Lung (tissue), 11 donors: ENCODE measurements at regions not wholly inside any gene's neighbourhood (a gene's known extent, or its start where the extent isn't known, plus 50 kb on each side); places are given as distances from the start of the nearest gene placed in this dataset.

Source experiments
- ATAC-seq: fragments of 200-7000 bp; cut with Tn5 transposase; one replicate; pipeline ENCODE4 v1.9.1; 2020; ENCODE audit warnings: moderate number of reproducible peaks; ENCODE audit not compliant: insufficient read depth, low FRiP score
- DNase-seq, 3 donors: peaks; one replicate each; pipeline ENCODE4 v3.0.0-alpha.2; 2013 to 2017
- H3K27ac ChIP-seq, 2 donors: one replicate each; pipeline ENCODE4 v1.5.1; 2013; ENCODE audit warnings: mild to moderate bottlenecking in 2 of 2, moderate library complexity in 2 of 2, control low read depth in 1 of 2, inconsistent platforms in 1 of 2, low read depth in 1 of 2, low read length in 1 of 2
- H3K27me3 ChIP-seq, 3 donors: one replicate each; pipeline ENCODE4 v1.5.1; 2013; ENCODE audit warnings: low read length in 2 of 3; ENCODE audit not compliant: control insufficient read depth in 3 of 3, insufficient read depth in 3 of 3
- H3K36me3 ChIP-seq, 4 donors: one replicate each; pipeline ENCODE4 v1.5.1; 2013; ENCODE audit warnings: low read length in 4 of 4, mild to moderate bottlenecking in 1 of 4, moderate library complexity in 1 of 4; ENCODE audit not compliant: control insufficient read depth in 4 of 4, insufficient read depth in 4 of 4
- H3K4me1 ChIP-seq, 5 donors: one replicate each; pipeline ENCODE4 v1.5.1; 2013; ENCODE audit warnings: low read length in 5 of 5, mild to moderate bottlenecking in 2 of 5, moderate library complexity in 1 of 5; ENCODE audit not compliant: control insufficient read depth in 5 of 5, insufficient read depth in 5 of 5
- H3K4me3 ChIP-seq: one replicate; pipeline ENCODE4 v1.5.1; 2013; ENCODE audit warnings: mild to moderate bottlenecking, control low read depth, moderate library complexity
- H3K9ac ChIP-seq, 2 donors: one replicate each; pipeline ENCODE4 v1.5.1; 2013; ENCODE audit warnings: low read length in 2 of 2, control low read depth in 1 of 2; ENCODE audit not compliant: insufficient read depth in 1 of 2
- H3K9me3 ChIP-seq, 4 donors: one replicate each; pipeline ENCODE4 v1.5.1; 2013; ENCODE audit warnings: low read length in 3 of 4, mild to moderate bottlenecking in 1 of 4, moderate library complexity in 1 of 4; ENCODE audit not compliant: control insufficient read depth in 4 of 4, insufficient read depth in 3 of 4
- WGBS, 2 donors: extraction: QIAGEN DNeasy Blood & Tissue Kit; methylation state at CpG; one replicate each; pipeline ENCODE4 v1.1.7; 2013; 5-methylcytosine and 5-hydroxymethylcytosine counted together
- TF ChIP-seq, protein P1 (sequence below): IDR thresholded peaks from 2 replicates; pipeline ENCODE4 v1.5.1; 2012; ENCODE audit warnings: mild to moderate bottlenecking; ENCODE audit errors: control extremely low read depth, extremely low read depth
- donor health status: control.
- donor health status: control.
- donor health status: Bipolar disorder and iron deficiency.
- donor health status: healthy.
- donor health status: DM: yes; HTN: yes; CAD: no.

DNA sequence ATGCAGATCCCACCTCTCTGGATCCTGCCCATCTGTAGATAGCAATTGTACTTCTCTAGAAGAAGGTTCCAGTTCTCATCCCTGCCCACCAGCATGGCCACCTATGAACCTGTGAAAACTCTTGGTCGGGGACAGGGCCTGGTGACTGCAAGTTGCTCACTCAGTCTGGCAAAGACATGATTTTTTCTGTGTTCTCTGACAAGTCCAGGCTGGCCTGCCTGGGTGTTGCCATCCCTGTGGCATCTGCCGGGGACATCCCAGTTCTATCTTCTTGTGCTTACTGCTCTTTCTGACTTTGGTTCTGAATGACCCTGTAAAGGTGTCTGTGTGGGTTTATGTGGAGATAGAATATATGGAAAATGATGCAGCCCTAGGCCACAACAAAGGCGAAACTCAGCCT lies 545.8 kb downstream of the INSC start:
- Histone ChIP-seq H3K4me3 (no peak overlapping the region), H3K9me3 (no peaks in the 10 kb centered on the region), H3K9ac (no peak overlapping the region), H3K27ac (no peak overlapping the region), H3K36me3 (no peaks in the 10 kb centered on the region), H3K4me1 (peaks cover 0 to 9% (median 0%) of the 10 kb centered on the region in 5 donors), H3K27me3 (no peaks in the 10 kb centered on the region)
- WGBS, 2 donors, result 93% methylated on average over 3 of the region's 3 CpGs
- TF ChIP-seq, protein P1, sequence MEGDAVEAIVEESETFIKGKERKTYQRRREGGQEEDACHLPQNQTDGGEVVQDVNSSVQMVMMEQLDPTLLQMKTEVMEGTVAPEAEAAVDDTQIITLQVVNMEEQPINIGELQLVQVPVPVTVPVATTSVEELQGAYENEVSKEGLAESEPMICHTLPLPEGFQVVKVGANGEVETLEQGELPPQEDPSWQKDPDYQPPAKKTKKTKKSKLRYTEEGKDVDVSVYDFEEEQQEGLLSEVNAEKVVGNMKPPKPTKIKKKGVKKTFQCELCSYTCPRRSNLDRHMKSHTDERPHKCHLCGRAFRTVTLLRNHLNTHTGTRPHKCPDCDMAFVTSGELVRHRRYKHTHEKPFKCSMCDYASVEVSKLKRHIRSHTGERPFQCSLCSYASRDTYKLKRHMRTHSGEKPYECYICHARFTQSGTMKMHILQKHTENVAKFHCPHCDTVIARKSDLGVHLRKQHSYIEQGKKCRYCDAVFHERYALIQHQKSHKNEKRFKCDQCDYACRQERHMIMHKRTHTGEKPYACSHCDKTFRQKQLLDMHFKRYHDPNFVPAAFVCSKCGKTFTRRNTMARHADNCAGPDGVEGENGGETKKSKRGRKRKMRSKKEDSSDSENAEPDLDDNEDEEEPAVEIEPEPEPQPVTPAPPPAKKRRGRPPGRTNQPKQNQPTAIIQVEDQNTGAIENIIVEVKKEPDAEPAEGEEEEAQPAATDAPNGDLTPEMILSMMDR, result no peak
- ATAC-seq (no peak), DNase-seq (no peak)

DNA sequence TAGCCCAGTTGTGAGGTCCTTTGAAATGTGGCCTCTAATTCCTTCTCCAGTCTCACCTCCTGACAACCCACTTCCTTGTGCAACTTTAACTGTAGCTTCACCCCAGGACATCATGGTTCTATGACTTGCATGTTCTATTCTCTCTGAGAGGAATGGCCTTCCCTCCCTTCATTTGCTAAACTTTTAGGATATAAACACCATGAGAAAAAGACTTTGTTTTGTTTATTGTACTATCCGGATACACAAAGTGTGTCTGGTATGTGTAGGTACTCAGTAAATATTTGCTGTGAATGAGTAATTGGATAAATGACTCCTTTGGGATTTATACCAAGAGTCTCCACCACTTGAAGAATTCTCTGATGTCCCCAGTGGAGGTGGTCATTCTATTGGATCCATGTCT lies 547.6 kb downstream of the INSC start:
- Histone ChIP-seq H3K27ac (no peak overlapping the region), H3K4me1 (peaks cover 0 to 9% (median 0%) of the 10 kb centered on the region in 5 donors), H3K9me3 (peaks cover 0 to 4% (median 1%) of the 10 kb centered on the region in 4 donors), H3K9ac (no peak overlapping the region), H3K36me3 (no peaks in the 10 kb centered on the region), H3K4me3 (no peak overlapping the region), H3K27me3 (no peaks in the 10 kb centered on the region)
- no peak for DNase-seq
- ATAC-seq, result no peak
- TF ChIP-seq, protein P1, result no peak
- 61 to 86% methylated on average over 1 of the region's 1 CpG for WGBS, 2 donors

DNA sequence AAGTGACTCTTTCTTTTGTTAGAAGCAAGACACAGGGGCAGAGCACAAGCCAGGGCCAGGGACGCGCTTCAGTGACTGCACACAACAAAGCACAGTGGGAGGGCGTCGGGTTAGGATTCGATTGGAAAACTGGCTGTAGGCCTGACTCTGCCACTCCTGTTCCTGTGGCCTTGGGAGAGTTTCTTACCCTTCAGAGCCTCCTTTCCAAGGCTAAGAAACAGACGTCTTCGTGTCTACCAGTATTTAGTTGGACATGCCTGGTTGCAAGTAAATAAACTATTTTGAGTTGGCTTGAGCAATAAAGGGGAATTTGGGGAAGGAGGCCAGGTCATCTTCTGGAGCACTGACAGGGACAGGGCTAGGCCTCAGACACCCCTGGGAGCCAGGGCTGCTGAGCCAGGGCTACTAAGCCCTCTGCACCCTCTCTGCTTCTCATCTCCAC lies 549.1 kb downstream of the INSC start:
- H3K27ac ChIP-seq, result no peak overlapping the region
- TF ChIP-seq, protein P1, result no peak
- DNase-seq (peak; percentile 16 to 33 (median 25)), ATAC-seq (no peak)
- H3K9me3 ChIP-seq, result peaks cover 0 to 5% (median 2%) of the 10 kb centered on the region in 4 donors
- no peak overlapping the region for H3K4me3 ChIP-seq
- H3K4me1 ChIP-seq, result peaks cover 0 to 9% (median 0%) of the 10 kb centered on the region in 5 donors
- H3K36me3 ChIP-seq, result no peaks in the 10 kb centered on the region
- no peak overlapping the region for H3K9ac ChIP-seq
- WGBS, 2 donors, result 59 to 82% methylated on average over 7 of the region's 7 CpGs
- H3K27me3 ChIP-seq, result no peaks in the 10 kb centered on the region

DNA sequence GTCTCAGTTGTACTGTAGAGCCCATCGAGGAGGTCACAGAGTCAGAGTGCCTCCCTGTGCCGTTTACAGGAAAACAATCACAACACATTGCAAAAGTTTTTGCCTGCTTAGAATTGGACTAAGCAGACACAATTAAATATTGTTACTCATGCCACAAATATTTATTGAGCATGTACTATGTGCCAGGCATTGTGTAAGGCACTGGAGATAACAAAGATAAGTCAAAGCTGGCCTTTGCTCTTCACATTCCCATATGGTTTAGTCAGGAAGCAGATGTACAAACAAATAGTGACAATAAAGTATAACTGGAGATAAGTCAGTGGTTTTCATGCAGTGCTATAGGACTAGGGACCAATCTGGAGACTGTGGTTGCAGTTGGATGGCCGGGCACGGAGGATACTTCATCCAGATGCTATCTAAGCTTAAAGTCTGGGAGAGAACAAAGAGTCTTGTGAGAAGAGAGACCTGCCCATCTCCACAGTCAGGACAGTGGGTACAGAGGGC lies 550.7 kb downstream of the INSC start:
- Histone ChIP-seq H3K9me3 (peaks cover 0 to 5% (median 2%) of the 10 kb centered on the region in 4 donors), H3K4me3 (no peak overlapping the region), H3K27ac (no peak overlapping the region), H3K36me3 (no peaks in the 10 kb centered on the region), H3K27me3 (no peaks in the 10 kb centered on the region), H3K9ac (no peak overlapping the region), H3K4me1 (peaks cover 0 to 9% (median 0%) of the 10 kb centered on the region in 5 donors)
- ATAC-seq (peak; percentile 35), DNase-seq (no peak)
- WGBS, 2 donors, result 56 to 68% methylated on average over 4 of the region's 4 CpGs
- TF ChIP-seq, protein P1, result no peak
